Activated CD8-positive, alpha-beta memory T cell treated with anti-CD3 and anti-CD28 coated beads, Interleukin-2, amount 50 U/mL, for 4 hours (primary cell): ENCODE measurements at regions not wholly inside any gene's neighbourhood (a gene's known extent, or its start where the extent isn't known, plus 50 kb on each side); places are given as distances from the start of the nearest gene placed in this dataset.

Experiments
- DNase-seq: peaks from one replicate; pipeline ENCODE4 v3.0.0-alpha.2; 2020

DNA sequence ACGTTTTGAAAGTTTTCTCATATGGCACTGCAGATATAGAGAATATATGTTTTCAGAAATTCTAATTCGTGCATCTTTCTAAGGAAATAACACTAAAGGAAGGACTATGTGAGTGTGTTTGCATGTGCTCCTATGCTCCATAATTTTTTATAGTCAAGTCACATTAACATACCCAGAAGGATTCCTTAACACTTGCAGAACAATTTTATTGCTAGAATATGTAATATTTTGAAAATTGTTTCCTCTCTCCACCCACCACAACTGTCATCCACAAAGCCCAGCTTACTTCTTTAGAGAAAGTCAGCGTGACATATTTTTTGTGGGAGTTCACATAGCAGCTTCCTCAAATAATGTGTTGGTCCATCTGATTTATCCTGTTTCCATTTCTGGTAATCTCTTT is 604.6 kb upstream of the MGAT4C start:
- DNase-seq: no peak

- DNase-seq: no peak
Observed at GRCh38 chr12:86852451-86852850, 596.3 kb upstream of the MGAT4C start.

GRCh38 chr12:86838711-86839110 is 582.5 kb upstream of the MGAT4C start:
- no peak for DNase-seq

DNA sequence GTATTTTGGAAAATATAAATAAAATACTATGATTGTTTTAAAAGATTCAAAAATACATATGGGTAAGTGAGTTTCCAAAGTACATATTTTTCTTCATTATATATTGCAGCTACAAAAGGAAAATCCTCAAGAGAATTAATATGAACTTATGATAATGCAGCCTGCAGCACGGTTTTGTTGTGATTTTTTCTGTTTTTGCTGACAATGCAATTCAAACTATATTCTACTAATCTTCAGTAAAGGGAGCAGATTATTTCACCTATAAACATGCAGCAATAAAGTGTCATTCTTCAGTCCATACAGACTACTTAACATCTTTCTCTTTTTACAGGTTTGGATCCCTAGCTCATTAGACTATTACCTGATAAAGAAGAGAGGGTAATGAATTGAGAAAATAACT is 582.1 kb upstream of the MGAT4C start:
- DNase-seq: no peak

DNA sequence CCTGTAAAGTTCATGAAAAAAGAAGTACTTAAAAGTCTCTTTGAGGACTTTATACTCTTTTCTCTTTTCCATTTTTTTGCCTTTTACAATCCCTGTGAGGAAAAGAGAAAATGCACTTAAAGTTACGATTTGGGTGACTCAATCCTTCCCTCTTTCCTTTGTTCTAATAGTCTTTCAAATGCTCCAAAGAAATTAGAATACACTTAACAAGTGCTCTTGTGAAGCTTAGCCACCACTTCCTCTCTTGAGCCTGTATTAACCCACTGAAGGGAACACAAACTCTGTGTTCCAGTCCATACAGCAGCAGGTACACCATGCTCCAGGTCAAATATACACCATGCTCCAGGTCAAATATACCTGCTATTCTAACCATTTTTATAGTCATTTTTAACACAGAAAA is 581.1 kb upstream of the MGAT4C start:
- DNase-seq: no peak

DNA sequence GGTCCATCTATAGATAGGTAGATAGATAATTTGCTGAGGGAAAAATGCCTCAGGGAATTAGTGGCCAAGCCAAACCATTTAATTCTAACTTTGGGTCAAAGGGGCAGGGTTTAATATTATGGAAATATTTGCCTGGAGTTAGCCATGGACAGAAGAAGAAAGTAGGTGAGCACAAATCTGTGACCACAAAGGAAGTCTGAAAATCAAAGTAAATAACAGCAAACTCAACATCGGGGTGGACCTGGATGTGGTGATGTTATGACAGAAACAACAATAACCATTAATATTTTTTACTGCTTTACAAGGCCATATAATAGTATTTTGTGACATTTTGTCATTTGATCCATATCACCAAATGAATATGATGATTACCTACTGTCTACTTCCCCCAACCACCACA is 578.0 kb upstream of the MGAT4C start:
- DNase-seq: no peak

- DNase-seq: no peak
Observed at GRCh38 chr12:86827409-86827808, 571.2 kb upstream of the MGAT4C start.

DNA sequence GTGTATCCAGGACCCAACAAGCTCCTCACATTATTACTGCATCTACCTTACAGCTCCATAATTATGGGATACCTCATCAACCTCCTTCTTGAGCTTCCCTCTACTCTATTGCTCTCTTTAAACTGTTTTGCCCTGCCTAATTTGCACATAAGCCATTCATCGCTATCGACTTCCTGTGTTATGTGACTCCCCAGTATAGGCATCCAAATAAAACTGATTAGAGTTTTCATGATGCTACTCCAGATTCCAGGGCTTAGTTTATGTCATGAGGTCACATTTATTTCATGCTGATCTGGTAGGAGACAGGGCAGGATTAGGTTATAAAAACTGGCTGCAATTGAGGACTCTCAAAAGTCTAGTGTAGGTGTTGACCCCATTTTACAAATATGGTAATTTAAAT is 569.9 kb upstream of the MGAT4C start:
- no peak for DNase-seq

GRCh38 chr12:86801439-86801838 is 545.2 kb upstream of the MGAT4C start:
- DNase-seq: no peak

DNA sequence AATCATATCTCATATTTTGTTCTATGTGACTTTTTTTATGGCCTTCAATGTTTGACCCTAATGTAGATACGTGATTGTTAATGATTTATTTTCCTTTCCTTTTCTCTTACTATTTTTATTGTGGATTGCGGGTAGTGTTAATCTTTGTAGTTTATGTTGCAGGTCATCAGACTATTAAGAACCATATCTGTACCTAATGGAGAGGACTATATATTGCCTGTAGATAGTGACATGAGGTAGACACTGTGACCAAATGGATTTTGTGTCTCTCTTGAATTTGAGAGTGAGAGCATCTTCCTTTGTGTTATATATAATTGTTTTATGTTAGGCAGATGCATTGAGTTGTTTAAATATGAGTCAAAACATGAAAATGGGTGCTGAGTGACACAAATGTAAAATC is 543.4 kb upstream of the MGAT4C start:
- DNase-seq: no peak

DNA sequence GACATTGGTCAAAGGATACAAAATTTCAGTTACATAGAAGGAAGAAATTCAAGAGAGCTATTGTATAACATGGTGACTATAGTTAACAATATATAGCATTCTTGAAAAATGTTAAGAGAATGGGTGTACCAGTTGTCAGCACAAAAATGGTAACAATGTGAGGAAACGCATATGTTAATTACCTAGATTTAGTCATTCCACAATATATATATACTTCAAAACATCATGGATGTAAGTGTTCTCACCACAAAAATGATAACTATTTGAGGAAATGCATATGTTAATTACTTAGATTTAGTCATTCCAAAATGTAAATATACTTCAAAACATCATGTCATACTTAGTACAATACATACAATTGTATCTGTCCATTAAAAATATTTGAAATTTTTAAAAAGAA is 540.4 kb upstream of the MGAT4C start:
- DNase-seq: no peak

GRCh38 chr12:86788661-86789060 is 532.5 kb upstream of the MGAT4C start:
- DNase-seq: no peak

GRCh38 chr12:86787419-86787818 is 531.2 kb upstream of the MGAT4C start:
- no peak for DNase-seq

- no peak for DNase-seq
Observed at GRCh38 chr12:86777325-86777724, 521.1 kb upstream of the MGAT4C start.

DNA sequence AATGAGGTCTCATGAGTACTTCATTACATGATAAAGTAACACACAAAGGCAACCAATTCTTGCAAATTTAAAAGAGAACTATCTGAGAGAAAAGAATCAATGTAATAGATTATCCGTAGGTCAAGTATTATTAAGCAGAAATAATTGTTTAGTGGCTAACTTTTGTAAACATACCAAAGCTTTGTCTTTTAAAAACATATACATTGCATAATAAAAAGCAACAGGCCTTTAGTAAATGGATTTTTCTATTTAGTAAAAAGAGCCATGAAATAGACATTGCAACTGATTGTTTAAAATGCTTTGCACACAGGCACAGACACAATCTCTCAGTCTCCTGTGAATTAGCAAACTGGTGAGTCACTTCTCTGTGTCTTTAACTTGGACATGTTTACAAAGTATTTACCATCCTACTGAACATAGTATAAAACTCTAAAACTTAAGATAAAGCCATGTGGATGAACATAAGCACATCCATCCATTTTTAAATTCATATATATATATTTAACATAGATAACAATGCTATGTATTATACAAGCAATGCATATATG is 518.7 kb upstream of the MGAT4C start:
- no peak for DNase-seq

- DNase-seq: no peak
Observed at GRCh38 chr12:86772696-86773095, 516.5 kb upstream of the MGAT4C start.

- no peak for DNase-seq
Observed at GRCh38 chr12:86770871-86771270, 514.7 kb upstream of the MGAT4C start.

DNA sequence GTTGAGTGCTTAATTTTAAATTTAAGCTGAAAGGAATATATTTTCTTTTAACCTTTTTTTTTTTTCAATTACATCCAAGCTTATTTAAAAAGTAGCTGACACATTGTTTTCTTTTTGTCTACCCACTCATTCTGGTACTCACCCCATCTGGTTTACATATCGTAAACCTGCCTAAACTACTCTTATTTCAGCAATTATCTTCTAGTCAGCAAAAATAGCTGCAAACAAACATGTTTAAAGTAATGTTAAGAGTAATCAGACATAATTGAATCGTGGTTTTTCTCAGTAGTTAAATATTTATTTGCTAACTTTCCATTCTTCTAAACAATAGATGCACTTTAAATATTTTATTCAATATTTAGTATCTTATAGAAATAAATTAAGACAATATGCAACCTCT is 492.7 kb upstream of the MGAT4C start:
- DNase-seq: no peak

DNA sequence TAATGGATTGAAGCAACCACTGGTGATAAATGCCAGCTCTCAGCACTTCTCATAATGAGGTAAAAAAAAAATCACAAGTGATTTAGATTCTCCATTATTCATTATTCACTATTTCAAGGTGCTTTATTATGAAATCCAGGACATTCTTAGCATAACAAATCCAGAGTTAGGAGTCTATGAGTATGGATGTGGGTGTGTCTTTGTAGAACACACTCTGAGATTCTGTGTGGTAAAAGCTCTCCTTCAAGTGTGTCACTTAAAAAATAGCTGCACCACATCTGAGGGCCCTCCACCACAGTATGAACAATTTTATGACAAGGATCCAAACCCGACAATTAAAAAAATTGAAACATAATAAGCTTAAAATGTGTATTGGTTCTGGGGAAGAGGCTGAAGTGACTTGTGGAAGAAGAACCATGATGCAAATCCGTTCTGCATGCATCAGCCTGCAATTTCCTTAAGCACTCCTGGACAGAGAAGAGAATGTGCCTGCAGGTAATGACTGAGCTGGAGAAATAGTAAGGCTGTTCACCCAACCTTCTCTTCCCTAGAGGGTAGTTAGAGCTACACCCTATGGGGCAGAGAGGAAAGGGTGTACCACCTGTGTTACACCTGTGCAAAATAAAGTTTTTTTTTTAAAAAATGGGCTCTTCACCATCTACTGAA is 488.5 kb upstream of the MGAT4C start:
- no peak for DNase-seq

DNA sequence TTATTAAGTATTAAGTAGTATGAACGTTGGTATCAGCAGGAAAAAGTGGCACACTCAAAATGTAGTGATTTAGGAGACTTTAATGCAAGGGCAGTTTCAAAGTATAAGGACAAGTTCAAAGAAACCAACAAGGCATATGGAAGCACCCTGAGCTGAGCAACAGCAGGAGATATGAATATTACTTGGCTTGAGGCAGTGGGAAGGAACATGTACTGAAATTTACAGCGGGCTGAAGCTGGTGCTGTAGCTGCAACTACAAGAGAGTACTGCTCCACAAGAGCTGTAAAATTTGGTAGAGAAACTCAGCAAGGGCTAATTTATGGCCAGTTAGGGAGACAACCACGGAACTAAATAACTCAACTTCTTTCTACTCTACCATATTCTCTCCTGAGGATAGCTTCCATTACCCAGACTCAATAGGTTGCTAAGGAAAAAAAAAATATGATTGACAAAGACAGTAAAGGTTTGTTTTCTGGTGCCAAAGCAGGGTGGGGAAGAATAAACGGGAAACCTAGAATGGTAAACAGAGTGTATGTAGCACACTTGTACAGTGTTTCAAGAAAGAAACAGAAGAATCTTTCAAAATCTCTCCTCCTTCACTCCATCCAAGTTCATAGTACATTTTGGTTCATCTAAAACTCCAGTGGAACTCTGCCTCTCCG is 487.8 kb upstream of the MGAT4C start:
- no peak for DNase-seq

- no peak for DNase-seq
Observed at GRCh38 chr12:86741531-86741930, 485.3 kb upstream of the MGAT4C start.

GRCh38 chr12:86735851-86736250 is 479.7 kb upstream of the MGAT4C start:
- DNase-seq: no peak

DNA sequence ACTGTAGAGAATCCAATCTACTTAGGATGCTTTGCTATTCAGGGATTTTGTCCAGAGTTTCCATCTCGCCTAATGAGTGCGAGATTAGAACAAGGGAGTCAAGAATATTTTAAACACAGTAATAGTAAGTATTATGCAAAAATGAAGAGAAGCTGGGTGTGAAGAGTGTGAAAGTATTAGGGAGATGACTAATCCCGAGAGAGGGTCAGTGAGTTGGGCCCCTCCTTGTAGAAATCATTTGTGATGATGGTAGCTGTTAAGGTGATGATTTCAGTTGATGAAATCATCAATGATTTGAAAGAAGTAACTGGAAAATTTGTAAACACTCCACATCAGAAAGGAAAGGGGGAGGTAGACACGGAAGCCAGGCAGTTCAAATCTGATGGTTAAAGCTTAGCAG is 478.9 kb upstream of the MGAT4C start:
- DNase-seq: no peak

GRCh38 chr12:86730233-86730632 is 474.0 kb upstream of the MGAT4C start:
- DNase-seq: no peak

DNA sequence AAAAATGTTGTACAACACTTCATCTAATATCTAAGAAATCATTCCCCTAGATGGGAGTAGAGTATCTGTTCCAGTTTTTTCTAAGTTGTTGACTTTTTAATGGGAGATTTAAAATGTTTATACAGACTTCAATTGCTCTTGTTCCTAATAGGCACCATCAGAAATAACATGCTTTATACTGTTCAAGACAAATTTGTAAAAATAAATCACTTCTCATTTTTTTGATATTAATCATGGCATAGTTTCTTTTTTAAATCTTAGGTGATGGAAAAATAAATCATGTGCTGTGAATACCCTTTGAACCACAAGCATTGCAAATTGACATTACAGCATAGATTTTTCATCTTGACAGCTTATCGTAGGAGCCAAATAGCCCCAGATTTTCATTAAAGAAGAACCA is 473.5 kb upstream of the MGAT4C start:
- DNase-seq: no peak
